GM06990 (cell line): ENCODE measurements at regions not wholly inside any gene's neighbourhood (a gene's known extent, or its start where the extent isn't known, plus 50 kb on each side); places are given as distances from the start of the nearest gene placed in this dataset.

Source experiments
- DNase-seq: peaks from one replicate; pipeline ENCODE4 v3.0.0-alpha.2; 2011; ENCODE audit not compliant: insufficient read length; ENCODE audit errors: extremely low read depth
- H3K27me3 ChIP-seq: replicated peaks from 2 replicates; pipeline ENCODE4 v1.6.0; 2011; ENCODE audit warnings: low read length; ENCODE audit not compliant: control insufficient read depth, insufficient read depth
- H3K36me3 ChIP-seq: 2 replicates; pipeline ENCODE4 v1.5.1; 2011; ENCODE audit warnings: low read length; ENCODE audit not compliant: control insufficient read depth, insufficient read depth
- H3K4me3 ChIP-seq: replicated peaks from 2 replicates; pipeline ENCODE4 v1.5.1; 2011; ENCODE audit warnings: low read depth, mild to moderate bottlenecking, control low read depth, low read length
- TF ChIP-seq, protein P1 (sequence below): IDR thresholded peaks from 2 replicates; pipeline ENCODE4 v1.5.1; 2011; ENCODE audit warnings: low read length, control low read depth, mild to moderate bottlenecking, inconsistent platforms; ENCODE audit not compliant: insufficient read depth, poor library complexity, severe bottlenecking

DNA sequence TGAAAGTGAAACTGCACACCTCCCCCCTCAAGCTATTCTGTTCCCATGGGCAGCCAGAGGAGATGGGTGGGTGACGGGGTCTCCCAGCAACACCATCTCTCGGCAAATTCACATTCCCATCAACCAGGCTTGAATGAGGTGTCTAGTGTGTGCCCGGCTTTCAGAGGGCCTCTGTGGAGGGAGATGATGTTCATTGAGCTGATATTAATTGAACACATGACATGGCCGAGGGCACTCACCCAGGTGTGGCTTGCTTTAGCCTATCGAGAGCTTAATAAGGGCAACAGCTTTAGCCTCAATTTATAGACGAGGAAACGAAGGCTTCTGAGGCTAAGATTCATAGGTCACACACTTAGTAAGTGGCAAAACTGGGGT, 288.0 kb downstream of the UACA start:
- TF ChIP-seq, protein P1, sequence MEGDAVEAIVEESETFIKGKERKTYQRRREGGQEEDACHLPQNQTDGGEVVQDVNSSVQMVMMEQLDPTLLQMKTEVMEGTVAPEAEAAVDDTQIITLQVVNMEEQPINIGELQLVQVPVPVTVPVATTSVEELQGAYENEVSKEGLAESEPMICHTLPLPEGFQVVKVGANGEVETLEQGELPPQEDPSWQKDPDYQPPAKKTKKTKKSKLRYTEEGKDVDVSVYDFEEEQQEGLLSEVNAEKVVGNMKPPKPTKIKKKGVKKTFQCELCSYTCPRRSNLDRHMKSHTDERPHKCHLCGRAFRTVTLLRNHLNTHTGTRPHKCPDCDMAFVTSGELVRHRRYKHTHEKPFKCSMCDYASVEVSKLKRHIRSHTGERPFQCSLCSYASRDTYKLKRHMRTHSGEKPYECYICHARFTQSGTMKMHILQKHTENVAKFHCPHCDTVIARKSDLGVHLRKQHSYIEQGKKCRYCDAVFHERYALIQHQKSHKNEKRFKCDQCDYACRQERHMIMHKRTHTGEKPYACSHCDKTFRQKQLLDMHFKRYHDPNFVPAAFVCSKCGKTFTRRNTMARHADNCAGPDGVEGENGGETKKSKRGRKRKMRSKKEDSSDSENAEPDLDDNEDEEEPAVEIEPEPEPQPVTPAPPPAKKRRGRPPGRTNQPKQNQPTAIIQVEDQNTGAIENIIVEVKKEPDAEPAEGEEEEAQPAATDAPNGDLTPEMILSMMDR, result no peak
- H3K4me3 ChIP-seq, result no peak overlapping the region
- H3K27me3 ChIP-seq, result no peaks in the 10 kb centered on the region
- H3K36me3 ChIP-seq, result no peaks in the 10 kb centered on the region
- DNase-seq, result no peak

GRCh38 chr15:70474471-70475406, 288.6 kb downstream of the UACA start:
- DNase-seq, result no peak
- Histone ChIP-seq H3K36me3 (no peaks in the 10 kb centered on the region), H3K27me3 (no peaks in the 10 kb centered on the region), H3K4me3 (no peak overlapping the region)
- TF ChIP-seq, protein P1, result no peak

DNA sequence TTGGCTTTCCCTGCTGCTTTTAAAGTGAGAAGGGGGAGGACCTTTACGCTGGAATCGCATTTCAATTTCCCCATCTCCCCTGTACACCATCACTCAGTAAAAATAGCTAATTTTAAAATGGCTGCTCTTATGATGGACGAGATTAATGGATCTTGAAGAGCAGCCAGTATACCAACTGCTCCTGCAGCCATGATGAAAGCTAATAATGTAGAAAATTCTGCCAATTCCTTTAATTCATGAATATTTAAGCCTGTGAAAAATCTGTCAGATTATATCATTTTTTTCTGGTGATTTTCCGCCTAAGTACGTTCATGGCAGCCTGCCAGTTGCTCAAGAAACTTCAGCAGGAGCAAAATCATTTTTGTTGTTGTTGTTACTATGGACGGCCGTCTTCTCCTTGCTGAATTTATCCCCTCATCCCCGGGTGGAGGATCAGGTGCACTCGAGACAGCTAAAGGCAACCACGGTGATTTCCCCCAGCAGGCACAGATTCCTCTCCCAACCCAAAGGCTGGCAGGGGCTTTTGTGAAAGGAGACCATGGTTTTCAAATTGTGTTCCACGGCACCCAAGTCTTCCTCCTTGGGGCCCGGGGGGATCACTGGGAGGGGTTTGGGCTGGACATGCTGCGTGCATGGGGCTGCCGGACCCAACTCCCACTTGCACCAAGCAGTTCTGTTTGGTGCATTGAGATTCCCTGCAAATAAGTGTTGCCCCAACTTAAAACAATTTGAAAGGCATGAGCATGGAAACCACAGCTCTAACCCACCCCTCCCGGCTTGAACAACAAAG, 289.6 kb downstream of the UACA start:
- H3K27me3 ChIP-seq, result no peaks in the 10 kb centered on the region; the same call in 1 of the 2 replicates
- no peaks in the 10 kb centered on the region for H3K36me3 ChIP-seq
- TF ChIP-seq, protein P1, result no peak
- DNase-seq, result no peak
- H3K4me3 ChIP-seq, result no peak overlapping the region

GRCh38 chr15:70471517-70471916, 291.8 kb downstream of the UACA start:
- Histone ChIP-seq H3K27me3 (no peaks in the 10 kb centered on the region; the same call in 1 of the 2 replicates), H3K36me3 (no peaks in the 10 kb centered on the region), H3K4me3 (no peak overlapping the region)
- no peak for DNase-seq
- TF ChIP-seq, protein P1, result no peak

- no peak for DNase-seq
- no peaks in the 10 kb centered on the region; the same call in 1 of the 2 replicates for H3K27me3 ChIP-seq
- H3K36me3 ChIP-seq, result no peaks in the 10 kb centered on the region
- TF ChIP-seq, protein P1, result no peak
- no peak overlapping the region for H3K4me3 ChIP-seq
These were observed 292.7 kb downstream of the UACA start for GRCh38 chr15:70470556-70471191.
